Muscle layer of colon (tissue), 2 donors: ENCODE measurements at regions not wholly inside any gene's neighbourhood (a gene's known extent, or its start where the extent isn't known, plus 50 kb on each side); places are given as distances from the start of the nearest gene placed in this dataset.

Source experiments
- H3K27ac ChIP-seq: one replicate; pipeline ENCODE4 v1.7.0; 2013; ENCODE audit warnings: low read depth, mild to moderate bottlenecking, low read length, moderate library complexity
- H3K27me3 ChIP-seq, 2 donors: one replicate each; pipeline ENCODE4 v1.7.0; 2013; ENCODE audit warnings: low read length in 2 of 2, mild to moderate bottlenecking in 2 of 2; ENCODE audit not compliant: insufficient read depth in 2 of 2, control insufficient read depth in 1 of 2
- H3K36me3 ChIP-seq: one replicate; pipeline ENCODE4 v1.7.0; 2013; ENCODE audit warnings: mild to moderate bottlenecking, low read length; ENCODE audit not compliant: insufficient read depth
- H3K4me1 ChIP-seq: one replicate; pipeline ENCODE4 v1.7.0; 2013; ENCODE audit warnings: mild to moderate bottlenecking, low read length; ENCODE audit not compliant: insufficient read depth
- H3K4me3 ChIP-seq, 2 donors: one replicate each; pipeline ENCODE4 v1.7.0; 2013; ENCODE audit warnings: low read length in 2 of 2, low read depth in 1 of 2, mild to moderate bottlenecking in 1 of 2, moderate library complexity in 1 of 2
- H3K9ac ChIP-seq: one replicate; pipeline ENCODE4 v1.7.0; 2013; ENCODE audit warnings: low read length
- H3K9me3 ChIP-seq: one replicate; pipeline ENCODE4 v1.7.0; 2013; ENCODE audit warnings: mild to moderate bottlenecking, low read length
- donor health status: abdominal sarcoma.
- donor health status: Adenocarcinoma of cecum.

- no peaks in the 10 kb centered on the region for H3K4me1 ChIP-seq
- no peaks in the 10 kb centered on the region for H3K27me3 ChIP-seq
- no peak overlapping the region for H3K9ac ChIP-seq
- no peaks in the 10 kb centered on the region for H3K9me3 ChIP-seq
- H3K27ac ChIP-seq = no peak overlapping the region
- H3K36me3 ChIP-seq = no peaks in the 10 kb centered on the region
- H3K4me3 ChIP-seq = no peak overlapping the region
Observed at GRCh38 chr5:26282190-26282589, 756.2 kb downstream of the CDH9 start.

GRCh38 chr5:26278078-26278477 lies 760.3 kb downstream of the CDH9 start:
- H3K27me3 ChIP-seq = no peaks in the 10 kb centered on the region
- no peaks in the 10 kb centered on the region for H3K4me1 ChIP-seq
- no peak overlapping the region for H3K27ac ChIP-seq
- H3K9ac ChIP-seq = no peak overlapping the region
- no peaks in the 10 kb centered on the region for H3K36me3 ChIP-seq
- H3K9me3 ChIP-seq = no peaks in the 10 kb centered on the region
- H3K4me3 ChIP-seq = no peak overlapping the region

GRCh38 chr5:26259081-26259480 lies 779.3 kb downstream of the CDH9 start:
- no peaks in the 10 kb centered on the region for H3K9me3 ChIP-seq
- no peak overlapping the region for H3K4me3 ChIP-seq
- no peak overlapping the region for H3K9ac ChIP-seq
- H3K36me3 ChIP-seq = no peaks in the 10 kb centered on the region
- H3K27ac ChIP-seq = no peak overlapping the region
- H3K27me3 ChIP-seq = no peaks in the 10 kb centered on the region
- H3K4me1 ChIP-seq = no peaks in the 10 kb centered on the region

- H3K27ac ChIP-seq = no peak overlapping the region
- no peak overlapping the region for H3K4me3 ChIP-seq
- no peaks in the 10 kb centered on the region for H3K4me1 ChIP-seq
- H3K27me3 ChIP-seq = no peaks in the 10 kb centered on the region
- H3K36me3 ChIP-seq = no peaks in the 10 kb centered on the region
- no peak overlapping the region for H3K9ac ChIP-seq
- H3K9me3 ChIP-seq = no peaks in the 10 kb centered on the region
Observed at GRCh38 chr5:26245321-26245720, 793.1 kb downstream of the CDH9 start.

GRCh38 chr5:26239588-26239987 lies 798.8 kb downstream of the CDH9 start:
- Histone ChIP-seq H3K9ac (no peak overlapping the region), H3K9me3 (no peaks in the 10 kb centered on the region), H3K4me1 (no peaks in the 10 kb centered on the region), H3K27me3 (no peaks in the 10 kb centered on the region), H3K4me3 (no peak overlapping the region), H3K36me3 (no peaks in the 10 kb centered on the region), H3K27ac (no peak overlapping the region)

GRCh38 chr5:26237489-26237888 lies 800.9 kb downstream of the CDH9 start:
- Histone ChIP-seq H3K9me3 (no peaks in the 10 kb centered on the region), H3K4me1 (no peaks in the 10 kb centered on the region), H3K9ac (no peak overlapping the region), H3K4me3 (no peak overlapping the region), H3K27ac (no peak overlapping the region), H3K36me3 (no peaks in the 10 kb centered on the region), H3K27me3 (no peaks in the 10 kb centered on the region)

- Histone ChIP-seq H3K9me3 (no peaks in the 10 kb centered on the region), H3K27ac (no peak overlapping the region), H3K9ac (no peak overlapping the region), H3K4me1 (no peaks in the 10 kb centered on the region), H3K36me3 (no peaks in the 10 kb centered on the region), H3K27me3 (no peaks in the 10 kb centered on the region), H3K4me3 (no peak overlapping the region)
Observed at GRCh38 chr5:26236936-26237335, 801.5 kb downstream of the CDH9 start.

- H3K4me3 ChIP-seq = no peak overlapping the region
- no peaks in the 10 kb centered on the region for H3K27me3 ChIP-seq
- no peak overlapping the region for H3K27ac ChIP-seq
- H3K36me3 ChIP-seq = no peaks in the 10 kb centered on the region
- no peaks in the 10 kb centered on the region for H3K4me1 ChIP-seq
- H3K9me3 ChIP-seq = no peaks in the 10 kb centered on the region
- no peak overlapping the region for H3K9ac ChIP-seq
Observed at GRCh38 chr5:26232706-26233105, 805.7 kb downstream of the CDH9 start.

GRCh38 chr5:26231316-26231715 lies 807.1 kb downstream of the CDH9 start:
- Histone ChIP-seq H3K9me3 (no peaks in the 10 kb centered on the region), H3K36me3 (no peaks in the 10 kb centered on the region), H3K27ac (no peak overlapping the region), H3K9ac (no peak overlapping the region), H3K27me3 (no peaks in the 10 kb centered on the region), H3K4me3 (no peak overlapping the region), H3K4me1 (no peaks in the 10 kb centered on the region)

GRCh38 chr5:26229848-26230247 lies 808.5 kb downstream of the CDH9 start:
- H3K27ac ChIP-seq = no peak overlapping the region
- no peaks in the 10 kb centered on the region for H3K9me3 ChIP-seq
- H3K4me1 ChIP-seq = no peaks in the 10 kb centered on the region
- H3K4me3 ChIP-seq = no peak overlapping the region
- H3K27me3 ChIP-seq = no peaks in the 10 kb centered on the region
- H3K36me3 ChIP-seq = no peaks in the 10 kb centered on the region
- no peak overlapping the region for H3K9ac ChIP-seq

- Histone ChIP-seq H3K4me1 (no peaks in the 10 kb centered on the region), H3K9me3 (no peaks in the 10 kb centered on the region), H3K9ac (no peak overlapping the region), H3K4me3 (no peak overlapping the region), H3K27ac (no peak overlapping the region), H3K36me3 (no peaks in the 10 kb centered on the region), H3K27me3 (no peaks in the 10 kb centered on the region)
Observed at GRCh38 chr5:26227245-26227644, 811.1 kb downstream of the CDH9 start.

GRCh38 chr5:26205121-26205520 lies 833.3 kb downstream of the CDH9 start:
- H3K4me3 ChIP-seq = no peak overlapping the region
- H3K9ac ChIP-seq = no peak overlapping the region
- H3K36me3 ChIP-seq = no peaks in the 10 kb centered on the region
- H3K27me3 ChIP-seq = no peaks in the 10 kb centered on the region
- no peaks in the 10 kb centered on the region for H3K4me1 ChIP-seq
- H3K9me3 ChIP-seq = no peaks in the 10 kb centered on the region
- no peak overlapping the region for H3K27ac ChIP-seq
